Lower leg skin (tissue), 4 donors: ENCODE measurements at regions not wholly inside any gene's neighbourhood (a gene's known extent, or its start where the extent isn't known, plus 50 kb on each side); places are given as distances from the start of the nearest gene placed in this dataset.
"Not testable (repeated sequence)": the region's sequence is repeated elsewhere in the genome, so short reads cannot be mapped to it uniquely, and the experiment has no call there.

Source experiments
- DNase-seq, 2 donors: peaks; one replicate each; pipeline ENCODE4 v3.0.0-alpha.2; 2019; ENCODE audit warnings: low spot score in 2 of 2
- H3K4me3 ChIP-seq: fragments of 200-600 bp; sonication (generic); 2 replicates; pipeline ENCODE4 v1.5.1; 2017; ENCODE audit warnings: mild to moderate bottlenecking, low read depth; ENCODE audit not compliant: poor library complexity, severe bottlenecking
- CTCF ChIP-seq, 3 donors: fragments of 450-650 bp; IDR thresholded peaks; one replicate each; pipeline ENCODE4 v1.5.1; 2016; ENCODE audit warnings: antibody characterized with exemption in 3 of 3, mild to moderate bottlenecking in 3 of 3, moderate library complexity in 2 of 3
- POLR2A ChIP-seq, 2 donors: fragments of 450-650 bp; IDR thresholded peaks; one replicate each; pipeline ENCODE4 v1.6.1; 2016 to 2017; ENCODE audit warnings: antibody characterized with exemption in 2 of 2, mild to moderate bottlenecking in 1 of 2, moderate library complexity in 1 of 2
- WGBS, 2 donors: methylation state at CpG; one replicate each; pipeline ENCODE4 v1.1.5; 2018; 5-methylcytosine and 5-hydroxymethylcytosine counted together
- intact Hi-C: fragments of 100-400 bp; cut with DNase I; formaldehyde crosslinking; loops from one replicate; pipeline ENCODE4 v1.15.0; 2023; ENCODE audit warnings: low total_unique reads

- DNase-seq: no peak
- 58 to 60% methylated on average over 5 of the region's 5 CpGs for WGBS, 2 donors
- TF ChIP-seq CTCF (IDR thresholded peaks at IDR 0.05): no peak
- no peak for TF ChIP-seq POLR2A (IDR thresholded peaks at IDR 0.05)
- intact Hi-C loops: no loop called here
- no peak overlapping the region for H3K4me3 ChIP-seq
Measured at GRCh38 chr1:166490437-166490991, 323.7 kb upstream of the FAM78B start.

DNA sequence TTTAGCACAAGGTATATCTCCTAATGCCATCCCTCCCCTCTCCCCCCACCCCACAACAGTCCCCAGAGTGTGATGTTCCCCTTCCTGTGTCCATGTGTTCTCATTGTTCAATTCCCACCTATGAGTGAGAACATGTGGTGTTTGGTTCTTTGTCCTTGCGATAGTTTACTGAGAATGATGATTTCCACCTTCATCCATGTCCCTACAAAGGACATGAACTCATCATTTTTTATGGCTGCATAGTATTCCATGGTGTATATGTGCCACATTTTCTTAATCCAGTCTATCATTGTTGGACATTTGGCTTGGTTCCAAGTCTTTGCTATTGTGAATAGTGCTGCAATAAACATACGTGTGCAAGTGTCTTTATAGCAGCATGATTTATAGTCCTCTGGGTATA lies 327.0 kb upstream of the FAM78B start:
- DNase-seq, intact Hi-C loops, H3K4me3 ChIP-seq: not testable (repeated sequence)
- 80 to 93% methylated on average over 2 of the region's 2 CpGs for WGBS, 2 donors

DNA sequence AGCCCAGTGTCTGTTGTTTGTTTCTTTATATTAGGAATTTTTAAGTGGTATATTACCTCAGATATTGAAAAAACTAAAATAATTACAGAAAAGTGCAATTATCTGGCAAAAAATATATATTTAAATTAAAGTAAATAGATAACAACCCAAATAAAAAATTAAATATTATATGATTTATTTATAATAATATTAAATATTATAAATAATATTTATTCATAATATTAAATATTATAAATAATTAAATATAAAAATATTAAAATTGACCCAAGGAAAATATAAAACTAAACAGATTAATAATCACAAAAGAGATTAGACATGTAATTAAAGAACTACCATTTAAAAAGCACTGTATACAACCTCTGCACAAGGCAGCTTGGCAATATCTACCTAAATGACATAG lies 331.9 kb upstream of the POGK start:
- DNase-seq: no peak
- no peak overlapping the region for H3K4me3 ChIP-seq
- TF ChIP-seq CTCF (IDR thresholded peaks at IDR 0.05) (no peak), POLR2A (IDR thresholded peaks at IDR 0.05) (no peak)
- intact Hi-C loops: no loop called here

- WGBS, 2 donors: 57 to 61% methylated on average over 2 of the region's 2 CpGs
- intact Hi-C loops: no loop called here
- H3K4me3 ChIP-seq: no peak overlapping the region
- DNase-seq: no peak
- TF ChIP-seq POLR2A (IDR thresholded peaks at IDR 0.05) (no peak), CTCF (IDR thresholded peaks at IDR 0.05) (no peak)
Measured at GRCh38 chr1:166511761-166512160, 327.5 kb upstream of the POGK start.

GRCh38 chr1:166514067-166514466 lies 325.2 kb upstream of the POGK start:
- no peak for TF ChIP-seq CTCF (IDR thresholded peaks at IDR 0.05)
- TF ChIP-seq POLR2A (IDR thresholded peaks at IDR 0.05): no peak
- DNase-seq: no peak
- no peak overlapping the region for H3K4me3 ChIP-seq
- intact Hi-C loops: no loop called here
- 92 to 97% methylated on average over 1 of the region's 1 CpG for WGBS, 2 donors

- H3K4me3 ChIP-seq: no peak overlapping the region
- intact Hi-C loops: no loop called here
- TF ChIP-seq CTCF (IDR thresholded peaks at IDR 0.05) (no peak), POLR2A (IDR thresholded peaks at IDR 0.05) (no peak)
- DNase-seq: no peak
- 58 to 64% methylated on average over 2 of the region's 2 CpGs for WGBS, 2 donors
Measured at GRCh38 chr1:166527752-166528151, 311.5 kb upstream of the POGK start.
